GM12873 (cell line): ENCODE measurements at regions not wholly inside any gene's neighbourhood (a gene's known extent, or its start where the extent isn't known, plus 50 kb on each side); places are given as distances from the start of the nearest gene placed in this dataset.

Source experiments
- TF ChIP-seq, protein P1 (sequence below): IDR thresholded peaks from 2 replicates; pipeline ENCODE4 v1.5.1; 2012; ENCODE audit warnings: low read depth, mild to moderate bottlenecking, moderate library complexity, low read length, control low read depth; ENCODE audit not compliant: insufficient read depth; ENCODE audit errors: missing control alignments

DNA sequence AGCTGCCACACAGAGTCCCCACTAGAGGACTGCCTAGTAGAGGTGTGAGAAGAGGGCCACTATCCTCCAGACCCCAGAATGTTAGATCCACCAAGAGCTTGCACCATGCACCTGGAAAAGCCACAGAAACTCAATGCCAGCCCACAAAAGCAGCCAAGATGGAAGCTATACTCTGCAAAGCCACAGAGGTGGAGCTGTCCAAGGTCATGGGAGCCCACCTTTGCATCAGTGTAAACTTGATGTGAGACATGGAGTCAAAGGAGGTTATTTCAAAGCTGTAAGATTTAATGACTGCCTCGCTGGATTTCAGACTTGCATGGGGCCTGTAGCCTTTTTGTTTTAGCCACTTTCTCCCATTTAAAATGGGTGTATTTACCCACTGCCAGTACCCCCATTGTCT, 1030.1 kb upstream of the GRIA3 start:
- TF ChIP-seq, protein P1, sequence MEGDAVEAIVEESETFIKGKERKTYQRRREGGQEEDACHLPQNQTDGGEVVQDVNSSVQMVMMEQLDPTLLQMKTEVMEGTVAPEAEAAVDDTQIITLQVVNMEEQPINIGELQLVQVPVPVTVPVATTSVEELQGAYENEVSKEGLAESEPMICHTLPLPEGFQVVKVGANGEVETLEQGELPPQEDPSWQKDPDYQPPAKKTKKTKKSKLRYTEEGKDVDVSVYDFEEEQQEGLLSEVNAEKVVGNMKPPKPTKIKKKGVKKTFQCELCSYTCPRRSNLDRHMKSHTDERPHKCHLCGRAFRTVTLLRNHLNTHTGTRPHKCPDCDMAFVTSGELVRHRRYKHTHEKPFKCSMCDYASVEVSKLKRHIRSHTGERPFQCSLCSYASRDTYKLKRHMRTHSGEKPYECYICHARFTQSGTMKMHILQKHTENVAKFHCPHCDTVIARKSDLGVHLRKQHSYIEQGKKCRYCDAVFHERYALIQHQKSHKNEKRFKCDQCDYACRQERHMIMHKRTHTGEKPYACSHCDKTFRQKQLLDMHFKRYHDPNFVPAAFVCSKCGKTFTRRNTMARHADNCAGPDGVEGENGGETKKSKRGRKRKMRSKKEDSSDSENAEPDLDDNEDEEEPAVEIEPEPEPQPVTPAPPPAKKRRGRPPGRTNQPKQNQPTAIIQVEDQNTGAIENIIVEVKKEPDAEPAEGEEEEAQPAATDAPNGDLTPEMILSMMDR: no peak

GRCh38 chrX:122168241-122168640, 1015.8 kb upstream of the GRIA3 start:
- TF ChIP-seq, protein P1: no peak

DNA sequence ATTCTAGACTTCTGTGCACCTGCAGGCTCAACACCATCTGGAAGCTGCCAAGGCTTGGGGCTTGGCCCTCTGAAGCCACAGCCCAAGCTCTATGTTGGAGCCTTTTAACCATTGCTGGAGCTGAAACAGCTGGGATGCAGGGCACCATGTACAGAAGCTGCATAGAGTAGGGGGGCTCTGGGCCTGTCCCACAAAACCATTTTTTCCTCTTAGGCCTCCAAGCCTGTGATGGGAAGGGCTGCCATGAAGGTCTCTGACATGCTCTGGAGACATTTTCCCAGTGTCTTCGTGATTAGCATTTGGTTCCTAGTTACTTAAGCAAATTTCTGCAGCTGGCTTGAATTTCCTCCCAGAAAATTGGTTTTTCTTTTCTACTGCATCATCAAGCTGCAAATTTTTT, 999.3 kb upstream of the GRIA3 start:
- TF ChIP-seq, protein P1: no peak

- TF ChIP-seq, protein P1: no peak
Measured at GRCh38 chrX:122187069-122187713, 996.9 kb upstream of the GRIA3 start.

- TF ChIP-seq, protein P1: no peak
Measured at GRCh38 chrX:122188751-122189150, 995.3 kb upstream of the GRIA3 start.

- TF ChIP-seq, protein P1: no peak
Measured at GRCh38 chrX:122196343-122196742, 987.7 kb upstream of the GRIA3 start.

- TF ChIP-seq, protein P1: no peak
Measured at GRCh38 chrX:122203399-122203798, 980.7 kb upstream of the GRIA3 start.
